Transverse colon (tissue), 3 donors: ENCODE measurements at regions not wholly inside any gene's neighbourhood (a gene's known extent, or its start where the extent isn't known, plus 50 kb on each side); places are given as distances from the start of the nearest gene placed in this dataset.

Experiments used
- EP300 ChIP-seq: sonication (generic); formaldehyde crosslinking; IDR thresholded peaks from one replicate; pipeline ENCODE4 v1.6.1; 2017; ENCODE audit warnings: antibody characterized with exemption, low read depth
- POLR2A ChIP-seq: fragments of 450-650 bp; IDR thresholded peaks from one replicate; pipeline ENCODE4 v1.6.1; 2016; ENCODE audit warnings: antibody characterized with exemption, mild to moderate bottlenecking, moderate library complexity
- POLR2AphosphoS5 ChIP-seq, 3 donors: sonication (generic); formaldehyde crosslinking; IDR thresholded peaks; one replicate each; pipeline ENCODE4 v1.6.1; 2016; ENCODE audit warnings: antibody characterized with exemption in 3 of 3

GRCh38 chr3:181622365-181622764, 89.4 kb upstream of the SOX2 start:
- TF ChIP-seq POLR2AphosphoS5 (IDR thresholded peaks at IDR 0.05), result no peak
- TF ChIP-seq POLR2A, result no peak
- no peak for TF ChIP-seq EP300
